HG02981 (cell line): ENCODE measurements at regions not wholly inside any gene's neighbourhood (a gene's known extent, or its start where the extent isn't known, plus 50 kb on each side); places are given as distances from the start of the nearest gene placed in this dataset.
"Not testable (repeated sequence)": the region's sequence is repeated elsewhere in the genome, so short reads cannot be mapped to it uniquely, and the experiment has no call there.

Experiments
- ATAC-seq: cut with Tn5 transposase; IDR thresholded peaks from one replicate; pipeline ENCODE4 v1.9.1; 2021; ENCODE audit warnings: mild to moderate bottlenecking, moderate library complexity; ENCODE audit not compliant: unreplicated experiment

- ATAC-seq = no peak
These were observed 86.3 kb upstream of the PHLPP1 start for GRCh38 chr18:62629031-62629430.

- no peak for ATAC-seq
These were observed 84.2 kb upstream of the PHLPP1 start for GRCh38 chr18:62631173-62631572.

- no peak for ATAC-seq
These were observed 82.4 kb upstream of the PHLPP1 start for GRCh38 chr18:62632788-62633455.

- no peak for ATAC-seq
These were observed 80.9 kb upstream of the PHLPP1 start for GRCh38 chr18:62634458-62634857.

GRCh38 chr18:62634979-62635630 lies 80.2 kb upstream of the PHLPP1 start:
- no peak for ATAC-seq

- no peak for ATAC-seq
These were observed 77.9 kb upstream of the PHLPP1 start for GRCh38 chr18:62637403-62637802.

DNA sequence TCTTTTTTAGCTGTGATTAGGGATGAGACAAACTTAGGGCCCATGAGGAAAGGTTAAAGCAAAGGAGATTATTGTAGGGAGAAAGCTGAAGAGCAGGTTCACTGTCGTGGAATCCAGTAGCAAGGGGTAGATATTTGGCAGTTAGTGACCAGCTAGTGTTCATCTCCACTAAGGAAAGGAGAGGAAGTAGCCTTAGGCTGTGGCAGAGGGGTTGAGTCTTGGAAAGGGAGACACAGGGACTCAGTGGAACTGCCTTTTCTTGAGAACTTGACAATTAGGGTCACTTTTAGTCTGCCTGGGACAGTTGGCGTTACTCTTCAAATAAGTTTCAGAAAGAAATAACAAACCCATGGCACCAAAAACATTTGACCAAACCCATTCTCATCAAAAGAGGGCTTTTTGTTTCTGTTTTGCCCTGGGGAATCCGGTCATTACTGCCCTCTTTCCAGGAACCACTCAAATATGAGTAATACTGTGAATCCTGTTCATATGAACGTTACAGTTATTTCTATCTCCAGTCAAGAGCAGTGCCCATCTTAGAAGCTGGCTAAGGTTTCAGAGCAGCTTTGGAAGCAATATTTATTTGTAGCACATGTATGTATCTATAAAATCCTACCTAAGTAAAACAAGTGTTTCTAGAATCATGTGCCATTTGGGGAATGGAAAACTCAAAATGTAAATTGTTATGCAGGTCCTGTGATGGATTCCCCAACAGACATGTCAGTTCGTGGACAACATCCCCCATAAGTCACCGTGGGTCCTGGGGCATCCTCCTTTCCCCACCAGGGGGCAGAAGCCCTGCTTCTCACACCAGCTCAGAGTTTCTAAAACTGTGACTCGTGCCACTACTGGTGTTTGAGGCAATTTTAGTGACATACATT lies 77.3 kb upstream of the PHLPP1 start:
- peak; percentile 63 for ATAC-seq

- ATAC-seq = no peak
These were observed 72.2 kb upstream of the PHLPP1 start for GRCh38 chr18:62643181-62643580.

GRCh38 chr18:62644773-62645172 lies 70.6 kb upstream of the PHLPP1 start:
- ATAC-seq = no peak

GRCh38 chr18:62647179-62647578 lies 68.2 kb upstream of the PHLPP1 start:
- no peak for ATAC-seq

- ATAC-seq = no peak
These were observed 67.2 kb upstream of the PHLPP1 start for GRCh38 chr18:62648045-62648678.

DNA sequence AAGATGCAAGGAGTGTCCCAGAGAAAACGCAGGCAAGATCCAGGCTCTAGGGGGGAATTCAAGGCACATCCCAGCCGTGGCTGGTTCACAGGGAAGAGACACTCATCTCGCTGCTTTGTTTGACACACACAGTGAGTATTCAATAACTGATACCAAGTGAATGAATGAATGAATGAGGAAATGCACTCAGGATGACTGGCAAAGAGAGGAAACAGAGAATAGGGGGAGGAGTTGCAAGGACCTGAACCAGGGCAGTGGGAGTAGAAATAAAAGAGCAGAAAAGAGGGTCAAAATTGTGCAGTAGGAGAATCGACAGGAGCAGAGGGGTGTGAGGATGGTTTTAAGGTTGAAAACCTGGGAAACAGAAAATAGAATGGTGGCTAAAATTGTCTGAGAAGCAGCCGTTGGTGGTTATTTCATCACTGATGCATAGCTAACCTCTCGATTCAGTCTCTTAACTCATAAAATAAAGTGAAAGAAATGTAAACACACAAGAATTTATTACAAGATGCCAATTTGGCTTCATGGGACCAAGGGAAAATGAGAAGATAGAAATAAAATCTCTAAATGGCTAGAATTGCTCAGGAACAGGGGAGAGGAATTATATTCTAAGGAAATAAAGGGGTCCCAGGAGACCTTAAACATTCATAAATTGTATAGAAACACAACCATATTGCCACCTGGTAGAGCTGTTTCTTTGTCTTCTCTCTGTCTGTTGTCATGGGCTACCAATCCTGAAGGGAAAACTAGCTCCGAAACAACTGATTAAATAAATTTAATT lies 63.9 kb upstream of the PHLPP1 start:
- no peak for ATAC-seq

- ATAC-seq = not testable (repeated sequence)
These were observed 63.2 kb upstream of the PHLPP1 start for GRCh38 chr18:62652057-62652629.

DNA sequence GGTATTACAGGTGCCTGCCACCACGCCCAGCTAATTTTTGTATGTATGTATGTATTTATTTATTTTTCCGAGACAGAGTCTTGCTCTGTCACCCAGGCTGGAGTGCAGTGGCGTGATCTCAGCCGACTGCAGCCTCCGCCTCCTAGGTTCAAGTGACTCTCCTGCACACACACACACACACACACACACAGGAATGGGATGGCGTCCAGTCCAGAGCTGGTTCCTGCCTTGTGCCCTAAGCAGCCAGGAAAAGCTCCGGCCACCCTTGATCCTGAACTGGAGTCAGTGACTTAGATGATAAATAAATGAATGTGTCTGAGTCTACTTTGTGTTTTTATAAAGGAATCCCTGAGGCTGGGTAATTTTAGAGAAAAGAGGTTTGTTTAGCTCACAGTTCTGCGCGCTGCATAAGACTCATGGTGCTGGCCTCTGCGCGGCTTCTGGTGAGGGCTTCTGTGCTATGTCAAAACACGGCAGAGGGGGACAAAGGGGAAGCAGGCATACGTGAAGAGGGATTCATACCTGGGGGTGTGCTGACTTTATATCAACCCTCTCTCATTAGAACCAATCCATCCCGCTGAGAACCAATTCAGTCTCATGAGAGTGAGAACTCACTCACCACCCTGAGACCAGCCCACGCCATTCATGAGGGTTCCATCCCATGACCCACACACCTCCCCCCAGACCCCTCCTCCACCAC lies 59.7 kb upstream of the PHLPP1 start:
- ATAC-seq = no peak

DNA sequence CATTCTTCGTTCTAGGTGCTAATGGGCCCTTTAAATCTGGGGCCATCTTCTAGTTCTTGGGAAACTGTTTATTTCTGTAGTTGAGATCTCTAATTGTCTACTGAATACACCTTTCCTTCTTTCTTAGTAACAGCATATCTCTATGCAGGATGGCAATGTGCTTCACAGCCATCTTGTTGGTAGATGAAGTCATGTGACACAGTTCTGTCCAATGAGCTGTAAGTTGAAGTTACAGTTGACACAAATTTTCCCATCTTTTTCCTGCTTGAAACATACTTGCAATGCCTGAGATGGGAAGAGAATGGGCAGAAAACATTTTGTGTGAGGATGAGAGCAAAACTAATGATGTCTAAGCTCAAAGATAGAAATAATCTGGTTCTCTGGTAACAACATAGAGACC lies 57.3 kb upstream of the PHLPP1 start:
- no peak for ATAC-seq

DNA sequence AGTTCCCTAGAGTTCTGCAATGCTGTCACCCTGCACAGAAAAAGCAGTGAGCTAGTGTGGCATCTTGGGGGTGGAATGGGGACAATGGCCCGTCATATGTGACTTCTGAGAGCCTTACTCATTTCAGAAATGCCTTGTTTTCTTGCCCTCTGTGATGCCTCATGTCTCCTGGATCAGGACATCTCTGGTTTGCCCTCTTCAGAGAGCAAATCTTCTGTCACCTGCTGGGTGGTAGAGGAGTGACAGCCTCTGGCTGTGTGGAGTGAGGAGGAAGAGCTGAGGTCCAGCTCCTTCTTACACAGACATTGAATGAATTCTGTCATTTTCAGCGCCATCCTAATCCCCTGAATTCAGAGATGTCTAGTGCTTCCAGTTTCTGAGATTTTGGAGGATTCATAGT lies 55.6 kb upstream of the PHLPP1 start:
- no peak for ATAC-seq

GRCh38 chr18:62660691-62661090 lies 54.6 kb upstream of the PHLPP1 start:
- no peak for ATAC-seq

GRCh38 chr18:62663731-62664336 lies 51.5 kb upstream of the PHLPP1 start:
- ATAC-seq = no peak

GRCh38 chr18:62664414-62664813 lies 50.9 kb upstream of the PHLPP1 start:
- ATAC-seq = no peak
